Middle frontal gyrus (tissue), 1 donor: ENCODE measurements at regions not wholly inside any gene's neighbourhood (a gene's known extent, or its start where the extent isn't known, plus 50 kb on each side); places are given as distances from the start of the nearest gene placed in this dataset.
A peak's percentile ranks its signal among the peaks of the same experiment; 100 is the strongest.

Source experiments
- DNase-seq: peaks from one replicate; pipeline ENCODE4 v3.0.0-alpha.2; 2015; ENCODE audit warnings: low spot score; ENCODE audit errors: extremely low spot score

- DNase-seq = no peak
Observed at GRCh38 chr5:67383451-67383850, 186.9 kb upstream of the CD180 start.

- DNase-seq = no peak
Observed at GRCh38 chr5:67381236-67381880, 184.8 kb upstream of the CD180 start.

- DNase-seq = no peak
Observed at GRCh38 chr5:67380431-67380830, 183.8 kb upstream of the CD180 start.

- no peak for DNase-seq
Observed at GRCh38 chr5:67379753-67380152, 183.2 kb upstream of the CD180 start.

GRCh38 chr5:67378256-67378655 lies 181.7 kb upstream of the CD180 start:
- no peak for DNase-seq

- no peak for DNase-seq
Observed at GRCh38 chr5:67377631-67378030, 181.0 kb upstream of the CD180 start.

GRCh38 chr5:67375606-67376005 lies 179.0 kb upstream of the CD180 start:
- no peak for DNase-seq

GRCh38 chr5:67374378-67374777 lies 177.8 kb upstream of the CD180 start:
- DNase-seq = no peak

- no peak for DNase-seq
Observed at GRCh38 chr5:67373518-67373917, 176.9 kb upstream of the CD180 start.

GRCh38 chr5:67372887-67373286 lies 176.3 kb upstream of the CD180 start:
- DNase-seq = no peak

GRCh38 chr5:67371924-67372323 lies 175.3 kb upstream of the CD180 start:
- DNase-seq = no peak

GRCh38 chr5:67366691-67367395 lies 170.2 kb upstream of the CD180 start:
- DNase-seq = no peak

- DNase-seq = peak; percentile 34
Observed at GRCh38 chr5:67366276-67366675, 169.7 kb upstream of the CD180 start.

- DNase-seq = no peak
Observed at GRCh38 chr5:67364381-67364970, 167.9 kb upstream of the CD180 start.

GRCh38 chr5:67363963-67364362 lies 167.4 kb upstream of the CD180 start:
- no peak for DNase-seq

GRCh38 chr5:67363180-67363709 lies 166.6 kb upstream of the CD180 start:
- no peak for DNase-seq

- no peak for DNase-seq
Observed at GRCh38 chr5:67361932-67362729, 165.5 kb upstream of the CD180 start.

- no peak for DNase-seq
Observed at GRCh38 chr5:67360047-67360446, 163.4 kb upstream of the CD180 start.

- no peak for DNase-seq
Observed at GRCh38 chr5:67358186-67358585, 161.6 kb upstream of the CD180 start.

GRCh38 chr5:67355120-67355713 lies 158.6 kb upstream of the CD180 start:
- DNase-seq = no peak
